ENCODE measurements at regions not wholly inside any gene's neighbourhood (a gene's known extent, or its start where the extent isn't known, plus 50 kb on each side); places are given as distances from the start of the nearest gene placed in this dataset.

DNA sequence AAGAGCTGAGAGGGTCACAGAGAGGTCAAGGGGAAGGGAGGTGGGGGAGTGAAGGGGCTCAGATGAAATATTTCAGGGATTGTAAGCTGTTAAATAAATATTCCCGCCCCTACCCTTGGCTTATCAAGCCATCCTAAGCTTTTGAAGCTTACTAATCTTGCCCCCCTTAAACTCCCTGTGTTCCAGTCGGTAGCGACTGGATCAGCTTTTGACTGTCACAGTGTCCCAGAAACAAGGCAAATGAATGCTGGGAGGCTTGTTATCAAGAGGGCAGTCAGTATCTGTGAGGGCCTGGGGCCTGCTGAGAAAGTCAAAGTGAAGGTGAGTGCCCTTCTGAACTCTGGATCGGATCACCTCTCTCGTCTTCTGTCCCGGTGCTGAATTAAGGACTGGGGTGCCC is 128.1 kb downstream of the DACT1 start:
- Mint-ChIP-seq H3K4me1 (peaks cover 45% of the 10 kb centered on the region), H3K36me3 (ENCODE audit: low read depth) (no peaks in the 10 kb centered on the region), H3K27ac (no peak overlapping the region), H3K9me3 (no peaks in the 10 kb centered on the region), H3K27me3 (ENCODE audit: insufficient read depth) (peaks cover 82% of the 10 kb centered on the region), H3K4me3 (no peak overlapping the region)
- peaks cover 7% of the 10 kb centered on the region for H3K4me1 ChIP-seq (ENCODE audit: control insufficient read depth, insufficient read depth, low read length)
- H3K27me3 ChIP-seq (ENCODE audit: control insufficient read depth, insufficient read depth, low read length, poor library complexity, severe bottlenecking) = peaks cover 64% of the 10 kb centered on the region
- WGBS, 2 experiments (ENCODE audit: insufficient coverage in 1 of 2, insufficient read length in 1 of 2) = 44 to 63% methylated on average over 1 to 6 of the region's 6 CpGs
- TF ChIP-seq, protein P1, sequence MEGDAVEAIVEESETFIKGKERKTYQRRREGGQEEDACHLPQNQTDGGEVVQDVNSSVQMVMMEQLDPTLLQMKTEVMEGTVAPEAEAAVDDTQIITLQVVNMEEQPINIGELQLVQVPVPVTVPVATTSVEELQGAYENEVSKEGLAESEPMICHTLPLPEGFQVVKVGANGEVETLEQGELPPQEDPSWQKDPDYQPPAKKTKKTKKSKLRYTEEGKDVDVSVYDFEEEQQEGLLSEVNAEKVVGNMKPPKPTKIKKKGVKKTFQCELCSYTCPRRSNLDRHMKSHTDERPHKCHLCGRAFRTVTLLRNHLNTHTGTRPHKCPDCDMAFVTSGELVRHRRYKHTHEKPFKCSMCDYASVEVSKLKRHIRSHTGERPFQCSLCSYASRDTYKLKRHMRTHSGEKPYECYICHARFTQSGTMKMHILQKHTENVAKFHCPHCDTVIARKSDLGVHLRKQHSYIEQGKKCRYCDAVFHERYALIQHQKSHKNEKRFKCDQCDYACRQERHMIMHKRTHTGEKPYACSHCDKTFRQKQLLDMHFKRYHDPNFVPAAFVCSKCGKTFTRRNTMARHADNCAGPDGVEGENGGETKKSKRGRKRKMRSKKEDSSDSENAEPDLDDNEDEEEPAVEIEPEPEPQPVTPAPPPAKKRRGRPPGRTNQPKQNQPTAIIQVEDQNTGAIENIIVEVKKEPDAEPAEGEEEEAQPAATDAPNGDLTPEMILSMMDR (conservative IDR thresholded peaks at IDR 0.05) = no peak
- H3K4me3 ChIP-seq (ENCODE audit: low read length) = no peak overlapping the region
- H3K27ac ChIP-seq (ENCODE audit: low read depth, low read length) = no peak overlapping the region
- no peaks in the 10 kb centered on the region for H3K36me3 ChIP-seq (ENCODE audit: control insufficient read depth, insufficient read depth, low read length)
- DNase-seq = peak; percentile 64
- no peak overlapping the region for H3K9ac ChIP-seq (ENCODE audit: extremely low read depth, low read length, poor library complexity, severe bottlenecking)
- peaks cover 5% of the 10 kb centered on the region for H3K9me3 ChIP-seq (ENCODE audit: control insufficient read depth, low read length)

DNA sequence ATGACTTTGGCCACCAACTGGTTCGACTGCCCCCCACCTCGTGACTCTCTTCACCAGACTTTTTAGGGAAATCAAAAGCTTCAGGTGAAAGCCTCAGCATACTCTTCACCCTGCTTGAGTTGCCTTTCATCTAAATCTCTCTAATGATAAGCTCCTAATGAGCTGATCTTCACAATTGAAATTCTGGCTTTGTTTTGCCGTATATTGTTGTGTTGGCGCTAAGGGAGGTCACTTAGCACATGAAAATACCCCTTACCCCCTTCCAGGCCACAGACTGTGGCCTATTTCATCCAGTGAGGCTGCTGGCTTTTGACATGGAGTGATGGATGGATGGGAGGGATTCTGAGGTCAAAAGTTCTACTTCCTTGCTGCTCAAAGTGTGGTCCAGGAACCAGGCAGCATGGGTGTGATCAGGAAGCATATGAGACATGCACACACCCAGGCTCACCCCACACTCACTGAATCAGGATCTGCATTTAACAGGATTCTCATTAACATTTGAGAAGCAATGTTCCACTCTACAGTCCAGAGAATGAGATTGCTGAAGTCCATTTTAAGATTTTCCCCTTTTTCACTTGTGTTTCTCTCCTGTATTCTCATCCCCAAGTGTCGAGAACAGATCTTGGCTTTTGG is 131.4 kb downstream of the DACT1 start:
- H3K9me3 Mint-ChIP-seq = no peaks in the 10 kb centered on the region
- Histone ChIP-seq H3K9ac (ENCODE audit: extremely low read depth, low read length, poor library complexity, severe bottlenecking) (no peak overlapping the region), H3K36me3 (ENCODE audit: control insufficient read depth, insufficient read depth, low read length) (no peaks in the 10 kb centered on the region), H3K27me3 (ENCODE audit: control insufficient read depth, insufficient read depth, low read length, poor library complexity, severe bottlenecking) (peaks cover 51% of the 10 kb centered on the region), H3K4me1 (ENCODE audit: control insufficient read depth, insufficient read depth, low read length) (peaks cover 26% of the 10 kb centered on the region), H3K4me3 (ENCODE audit: low read length) (no peak overlapping the region), H3K9me3 (ENCODE audit: control insufficient read depth, low read length) (peaks cover 5% of the 10 kb centered on the region), H3K27ac (ENCODE audit: low read depth, low read length) (no peak overlapping the region)
- no peak overlapping the region for H3K4me3 Mint-ChIP-seq
- H3K36me3 Mint-ChIP-seq (ENCODE audit: low read depth) = no peaks in the 10 kb centered on the region
- no peak overlapping the region for H3K27ac Mint-ChIP-seq
- peaks cover 41% of the 10 kb centered on the region for H3K4me1 Mint-ChIP-seq
- DNase-seq = peak; percentile 86
- TF ChIP-seq, protein P1 (conservative IDR thresholded peaks at IDR 0.05) = no peak
- WGBS, 2 experiments (ENCODE audit: insufficient coverage in 1 of 2, insufficient read length in 1 of 2) = 17 to 25% methylated on average over 3 of the region's 5 CpGs
- H3K27me3 Mint-ChIP-seq (ENCODE audit: insufficient read depth) = peaks cover 73% of the 10 kb centered on the region

DNA sequence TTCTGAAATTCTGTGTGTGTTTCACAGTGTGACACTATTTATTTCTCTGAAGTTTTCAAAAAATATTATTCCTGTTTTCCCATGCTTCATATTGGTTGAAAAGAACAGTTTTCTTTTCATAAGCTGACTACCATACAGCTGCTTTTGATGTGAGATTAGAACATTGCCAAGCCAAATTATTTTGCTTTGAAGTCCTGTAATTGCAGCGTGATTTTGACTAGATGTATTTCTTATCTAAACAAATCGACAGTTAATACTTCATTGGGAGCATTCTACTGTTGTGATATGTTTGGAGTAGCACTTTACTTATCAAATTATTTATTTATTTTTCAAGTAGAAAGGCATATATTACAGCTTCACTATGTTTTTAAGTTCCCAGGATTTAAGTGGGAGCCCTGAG is 132.0 kb downstream of the DACT1 start:
- Mint-ChIP-seq H3K27ac (no peak overlapping the region), H3K27me3 (ENCODE audit: insufficient read depth) (peaks cover 73% of the 10 kb centered on the region), H3K9me3 (no peaks in the 10 kb centered on the region), H3K4me1 (peaks cover 41% of the 10 kb centered on the region), H3K4me3 (no peak overlapping the region), H3K36me3 (ENCODE audit: low read depth) (no peaks in the 10 kb centered on the region)
- 92% methylated on average over 1 of the region's 2 CpGs; no CpG with 5 or more reads in 1 of the 2 experiments for WGBS, 2 experiments (ENCODE audit: insufficient coverage in 1 of 2, insufficient read length in 1 of 2)
- Histone ChIP-seq H3K27me3 (ENCODE audit: control insufficient read depth, insufficient read depth, low read length, poor library complexity, severe bottlenecking) (peaks cover 51% of the 10 kb centered on the region), H3K9me3 (ENCODE audit: control insufficient read depth, low read length) (peaks cover 5% of the 10 kb centered on the region), H3K4me3 (ENCODE audit: low read length) (no peak overlapping the region), H3K27ac (ENCODE audit: low read depth, low read length) (no peak overlapping the region), H3K36me3 (ENCODE audit: control insufficient read depth, insufficient read depth, low read length) (no peaks in the 10 kb centered on the region), H3K4me1 (ENCODE audit: control insufficient read depth, insufficient read depth, low read length) (peaks cover 26% of the 10 kb centered on the region), H3K9ac (ENCODE audit: extremely low read depth, low read length, poor library complexity, severe bottlenecking) (no peak overlapping the region)
- TF ChIP-seq, protein P1 (conservative IDR thresholded peaks at IDR 0.05) = no peak
- no peak for DNase-seq

Measured in endodermal cell (in vitro differentiated cells).